ENCODE measurements at regions not wholly inside any gene's neighbourhood (a gene's known extent, or its start where the extent isn't known, plus 50 kb on each side); places are given as distances from the start of the nearest gene placed in this dataset.

- TF ChIP-seq POLR2A (IDR thresholded peaks at IDR 0.05; ENCODE audit: low read depth) (no peak), CTCF (IDR thresholded peaks at IDR 0.05) (no peak)
Measured at GRCh38 chr20:59102841-59103299, 60.3 kb upstream of the PRELID3B start.

Data from esophagus muscularis mucosa (tissue), 3 donors.